Naive B cell (primary cell): ENCODE measurements at regions not wholly inside any gene's neighbourhood (a gene's known extent, or its start where the extent isn't known, plus 50 kb on each side); places are given as distances from the start of the nearest gene placed in this dataset.
A peak's percentile ranks its signal among the peaks of the same experiment; 100 is the strongest.
"Not testable (repeated sequence)": the region's sequence is repeated elsewhere in the genome, so short reads cannot be mapped to it uniquely, and the experiment has no call there.

Source experiments
- ATAC-seq, 2 donors: fragments of 150-1000 bp; cut with Tn5 transposase; 2 replicates each; pipeline ENCODE4 v1.10.0; 2021; ENCODE audit warnings: low read depth in 2 of 2, mild to moderate bottlenecking in 2 of 2, moderate library complexity in 2 of 2
- DNase-seq: peaks from one replicate; pipeline ENCODE4 v3.0.0; 2022
- H3K27ac Mint-ChIP-seq, 6 donors: one replicate each; pipeline ENCODE4 v1.8.0; 2020 to 2022; ENCODE audit warnings: mild to moderate bottlenecking in 6 of 6, mixed read lengths in 6 of 6, moderate library complexity in 5 of 6, inconsistent platforms in 2 of 6
- H3K27me3 Mint-ChIP-seq, 3 donors: one replicate each; pipeline ENCODE4 v1.8.0; 2021 to 2022; ENCODE audit warnings: mixed read lengths in 3 of 3, mild to moderate bottlenecking in 1 of 3
- H3K36me3 Mint-ChIP-seq, 2 donors: one replicate each; pipeline ENCODE4 v1.8.0; 2020 to 2022; ENCODE audit warnings: mixed read lengths in 2 of 2, inconsistent platforms in 1 of 2, mild to moderate bottlenecking in 1 of 2
- H3K4me1 Mint-ChIP-seq, 3 donors: one replicate each; pipeline ENCODE4 v1.8.0; 2020 to 2022; ENCODE audit warnings: mixed read lengths in 3 of 3, inconsistent platforms in 1 of 3, mild to moderate bottlenecking in 1 of 3, moderate library complexity in 1 of 3
- H3K4me3 Mint-ChIP-seq, 8 donors: one replicate each; pipeline ENCODE4 v1.8.0; 2020 to 2022; ENCODE audit warnings: mild to moderate bottlenecking in 8 of 8, mixed read lengths in 8 of 8, moderate library complexity in 8 of 8, inconsistent platforms in 2 of 8
- H3K9me3 Mint-ChIP-seq, 7 donors: one replicate each; pipeline ENCODE4 v1.8.0; 2020 to 2022; ENCODE audit warnings: mixed read lengths in 7 of 7, mild to moderate bottlenecking in 5 of 7, inconsistent platforms in 2 of 7, moderate library complexity in 1 of 7

- Mint-ChIP-seq H3K9me3 (peaks cover 8 to 44% (median 14%) of the 10 kb centered on the region in 7 donors), H3K36me3 (no peaks in the 10 kb centered on the region), H3K4me1 (no peaks in the 10 kb centered on the region), H3K27me3 (no peaks in the 10 kb centered on the region), H3K4me3 (no peak overlapping the region), H3K27ac (peak overlapping the region in 1 of 6 donors; percentile 39)
- ATAC-seq (no peak), DNase-seq (no peak)
Observed at GRCh38 chr6:60679175-60679574, 1606.8 kb downstream of the KHDRBS2 start.

GRCh38 chr6:60671369-60671768, 1614.7 kb downstream of the KHDRBS2 start:
- H3K36me3 Mint-ChIP-seq: no peaks in the 10 kb centered on the region

GRCh38 chr6:60670036-60670435, 1616.0 kb downstream of the KHDRBS2 start:
- H3K4me1 Mint-ChIP-seq: no peaks in the 10 kb centered on the region
- ATAC-seq (no peak), DNase-seq (no peak)
- no peaks in the 10 kb centered on the region for H3K27me3 Mint-ChIP-seq
- no peak overlapping the region for H3K27ac Mint-ChIP-seq
- H3K4me3 Mint-ChIP-seq: no peak overlapping the region
- H3K9me3 Mint-ChIP-seq: peaks cover 3 to 37% (median 11%) of the 10 kb centered on the region in 7 donors
- H3K36me3 Mint-ChIP-seq: no peaks in the 10 kb centered on the region

More at GRCh38 chr6:60671369-60671768, 1614.7 kb downstream of the KHDRBS2 start:
- Mint-ChIP-seq H3K9me3 (peaks cover 0 to 41% (median 11%) of the 10 kb centered on the region in 7 donors), H3K27me3 (no peaks in the 10 kb centered on the region), H3K4me1 (no peaks in the 10 kb centered on the region), H3K27ac (no peak overlapping the region), H3K4me3 (no peak overlapping the region)
- DNase-seq: no peak
- no peak for ATAC-seq

- Mint-ChIP-seq H3K4me3 (no peak overlapping the region), H3K27ac (no peak overlapping the region), H3K9me3 (peaks cover 4 to 36% (median 14%) of the 10 kb centered on the region in 7 donors), H3K27me3 (no peaks in the 10 kb centered on the region), H3K4me1 (no peaks in the 10 kb centered on the region), H3K36me3 (no peaks in the 10 kb centered on the region)
- DNase-seq (no peak), ATAC-seq (no peak)
Observed at GRCh38 chr6:60668428-60668827, 1617.6 kb downstream of the KHDRBS2 start.

- H3K36me3 Mint-ChIP-seq: not testable (repeated sequence)
Observed at GRCh38 chr6:60663199-60663598, 1622.8 kb downstream of the KHDRBS2 start.

GRCh38 chr6:60643870-60644269, 1642.2 kb downstream of the KHDRBS2 start:
- Mint-ChIP-seq H3K27me3 (no peaks in the 10 kb centered on the region), H3K27ac (no peak overlapping the region), H3K4me1 (no peaks in the 10 kb centered on the region), H3K4me3 (no peak overlapping the region), H3K9me3 (peaks cover 3 to 12% (median 7%) of the 10 kb centered on the region in 7 donors), H3K36me3 (no peaks in the 10 kb centered on the region)
- DNase-seq: no peak
- ATAC-seq: no peak

More at GRCh38 chr6:60663199-60663598, 1622.8 kb downstream of the KHDRBS2 start:
- not testable (repeated sequence) for H3K27me3 Mint-ChIP-seq, ATAC-seq, DNase-seq, H3K27ac Mint-ChIP-seq, H3K4me3 Mint-ChIP-seq, H3K4me1 Mint-ChIP-seq
- H3K9me3 Mint-ChIP-seq: peaks cover 13 to 40% (median 26%) of the 10 kb centered on the region in 7 donors

- ATAC-seq, H3K27ac Mint-ChIP-seq, H3K27me3 Mint-ChIP-seq, H3K4me1 Mint-ChIP-seq, H3K36me3 Mint-ChIP-seq, H3K4me3 Mint-ChIP-seq, DNase-seq: not testable (repeated sequence)
- peaks cover 6 to 17% (median 13%) of the 10 kb centered on the region in 7 donors for H3K9me3 Mint-ChIP-seq
Observed at GRCh38 chr6:60639185-60639584, 1646.8 kb downstream of the KHDRBS2 start.
